HCT116 (cell line): ENCODE measurements at regions not wholly inside any gene's neighbourhood (a gene's known extent, or its start where the extent isn't known, plus 50 kb on each side); places are given as distances from the start of the nearest gene placed in this dataset.

Experiments
- ATAC-seq: fragments of 200-7000 bp; cut with Tn5 transposase; 2 replicates; pipeline ENCODE4 v1.9.1; 2020; ENCODE audit warnings: mild to moderate bottlenecking, moderate library complexity
- BruUV-seq: library from RNA; stranded (reverse); fragments of 400-500 nt; replicated peaks from 2 replicates; lab custom pipeline; 2021; lab: Mats Ljungman, UMichigan
- CTCF ChIA-PET: fragments of 300-600 bp; sonication (Branson Sonifier 250); formaldehyde crosslinking; loops from one replicate; lab custom pipeline; 2021; ENCODE audit warnings: antibody characterized with exemption; lab: Charles Lee
- POLR2A ChIA-PET: fragments of 300-600, 350-600 bp; sonication (Branson Sonifier 250); formaldehyde crosslinking; loops from one replicate; lab custom pipeline; 2021; ENCODE audit warnings: antibody characterized with exemption; lab: Charles Lee
- RAD21 ChIA-PET, 2 experiments: fragments of 300-600 bp; sonication (Branson Sonifier 250); formaldehyde crosslinking; loops; one replicate each; lab custom pipeline; 2023; ENCODE audit warnings: low total read pairs in 2 of 2; ENCODE audit not compliant: uncharacterized antibody in 2 of 2, unreplicated experiment in 2 of 2, low non-redundant PET in 1 of 2; lab: Charles Lee
- DNase-seq: peaks from one replicate; pipeline ENCODE4 v3.0.0-alpha.2; 2010; ENCODE audit warnings: low read depth, low spot score
- H2AFZ ChIP-seq: fragments of 200-600 bp; shearing (Covaris generic), sonication (generic); 2 replicates; pipeline ENCODE4 v1.6.1; 2017; ENCODE audit warnings: low read depth, mixed run types, mixed read lengths, antibody characterized with exemption, low read length; ENCODE audit not compliant: poor library complexity, severe bottlenecking
- H3K27ac ChIP-seq: 2 replicates; pipeline ENCODE4 v1.5.1; 2012; ENCODE audit warnings: low read depth, low read length
- H3K27me3 ChIP-seq: fragments of 200-600 bp; sonication (generic); 2 replicates; pipeline ENCODE4 v1.6.1; 2016; ENCODE audit warnings: mixed run types, low read length, mixed read lengths; ENCODE audit not compliant: insufficient read depth
- H3K36me3 ChIP-seq, 2 experiments: fragments of 200-500 bp in 1 of 2; fragments of 200-600 bp in 1 of 2; sonication (Bioruptor generic) in 1 of 2; sonication (generic) in 1 of 2; 2 replicates each; pipeline versions ENCODE4 v1.5.1 to v1.6.1; 2014 to 2016; ENCODE audit warnings: low read length in 2 of 2, inconsistent platforms in 1 of 2, mixed read lengths in 1 of 2, mixed run types in 1 of 2; ENCODE audit not compliant: insufficient read depth in 2 of 2, control insufficient read depth in 1 of 2
- H3K4me1 ChIP-seq, 2 experiments: fragments of 200-600 bp in 1 of 2; sonication (generic) in 1 of 2; 2 replicates each; pipeline versions ENCODE4 v1.5.1 to v1.6.1; 2012 to 2017; ENCODE audit warnings: low read length in 2 of 2, inconsistent platforms in 1 of 2, mild to moderate bottlenecking in 1 of 2, mixed read lengths in 1 of 2, mixed run types in 1 of 2, moderate library complexity in 1 of 2; ENCODE audit not compliant: insufficient read depth in 2 of 2, control insufficient read depth in 1 of 2
- H3K4me2 ChIP-seq: fragments of 200-600 bp; sonication (generic); 2 replicates; pipeline ENCODE4 v1.6.1; 2017; ENCODE audit warnings: mixed run types, low read length, mixed read lengths
- H3K4me3 ChIP-seq, 2 experiments: fragments of 200-600 bp in 1 of 2; sonication (generic) in 1 of 2; replicated peaks in 1 of 2; 2 replicates each; pipeline ENCODE4 v1.5.1; 2011 to 2016; ENCODE audit warnings: low read length in 2 of 2, control low read depth in 1 of 2, low read depth in 1 of 2, mild to moderate bottlenecking in 1 of 2, mixed read lengths in 1 of 2, mixed run types in 1 of 2
- H3K79me2 ChIP-seq: fragments of 200-600 bp; sonication (generic); 2 replicates; pipeline ENCODE4 v1.6.1; 2017; ENCODE audit warnings: mild to moderate bottlenecking, mixed run types, low read length, moderate library complexity, mixed read lengths; ENCODE audit not compliant: insufficient read depth
- H3K9ac ChIP-seq: fragments of 200-600 bp; sonication (generic); 2 replicates; pipeline ENCODE4 v1.6.1; 2016; ENCODE audit warnings: low read length, mixed read lengths
- H3K9me2 ChIP-seq: fragments of 200-600 bp; sonication (generic), shearing (Covaris generic); 2 replicates; pipeline ENCODE4 v1.6.1; 2017; ENCODE audit warnings: mixed run types, mild to moderate bottlenecking, moderate library complexity; ENCODE audit not compliant: insufficient read depth
- H3K9me3 ChIP-seq, 2 experiments: fragments of 200-500 bp in 1 of 2; fragments of 200-600 bp in 1 of 2; sonication (Bioruptor generic) in 1 of 2; sonication (generic) in 1 of 2; 2 replicates each; pipeline ENCODE4 v1.6.1; 2014 to 2017; ENCODE audit warnings: low read length in 2 of 2, mixed read lengths in 2 of 2, inconsistent platforms in 1 of 2, low read depth in 1 of 2, mild to moderate bottlenecking in 1 of 2, mixed run types in 1 of 2, moderate library complexity in 1 of 2; ENCODE audit not compliant: control insufficient read depth in 1 of 2, insufficient read depth in 1 of 2
- H4K20me1 ChIP-seq: fragments of 200-600 bp; sonication (generic), shearing (Covaris generic); 2 replicates; pipeline ENCODE4 v1.6.1; 2017; ENCODE audit warnings: mixed run types, mild to moderate bottlenecking, moderate library complexity; ENCODE audit not compliant: insufficient read depth
- ATF3 ChIP-seq: IDR thresholded peaks from 2 replicates; pipeline ENCODE4 v1.6.1; 2012
- CEBPB ChIP-seq: IDR thresholded peaks from 2 replicates; pipeline ENCODE4 v1.6.1; 2012; ENCODE audit warnings: low read depth
- EZH2phosphoT487 ChIP-seq: fragments of 200-600 bp; IDR thresholded peaks from 2 replicates; pipeline ENCODE4 v1.6.1; 2018; ENCODE audit warnings: antibody characterized with exemption, borderline replicate concordance
- FOSL1 ChIP-seq: IDR thresholded peaks from 2 replicates; pipeline ENCODE4 v1.6.1; 2012; ENCODE audit warnings: low read depth
- JUND ChIP-seq: IDR thresholded peaks from 2 replicates; pipeline ENCODE4 v1.6.1; 2012
- POLR2A ChIP-seq: IDR thresholded peaks from 2 replicates; pipeline ENCODE4 v1.7.0; 2011; ENCODE audit warnings: borderline replicate concordance; ENCODE audit not compliant: insufficient read depth, insufficient read length; ENCODE audit errors: extremely low read depth
- POLR2AphosphoS5 ChIP-seq: IDR thresholded peaks from 2 replicates; pipeline ENCODE4 v1.6.1; 2011; ENCODE audit warnings: mild to moderate bottlenecking, low read depth, low read length, moderate library complexity
- REST ChIP-seq: IDR thresholded peaks from 2 replicates; pipeline ENCODE4 v1.6.1; 2012; ENCODE audit warnings: low read depth
- SIN3A ChIP-seq: IDR thresholded peaks from 2 replicates; pipeline ENCODE4 v1.6.1; 2012; ENCODE audit warnings: low read depth
- SP1 ChIP-seq: IDR thresholded peaks from 2 replicates; pipeline ENCODE4 v1.6.1; 2012; ENCODE audit warnings: low read depth
- SRF ChIP-seq: IDR thresholded peaks from 2 replicates; pipeline ENCODE4 v1.6.1; 2012; ENCODE audit warnings: low read depth
- ZBTB33 ChIP-seq: IDR thresholded peaks from 2 replicates; pipeline ENCODE4 v1.6.1; 2011; ENCODE audit warnings: mild to moderate bottlenecking, low read length, moderate library complexity; ENCODE audit not compliant: insufficient replicate concordance; ENCODE audit errors: extremely low read depth
- ZNF274 ChIP-seq: fragments of 200-500 bp; sonication (Bioruptor generic); IDR thresholded peaks from 2 replicates; pipeline ENCODE4 v1.6.1; 2014; ENCODE audit warnings: mild to moderate bottlenecking, low read depth, low read length, inconsistent platforms
- intact Hi-C: fragments of 100-400 bp; cut with micrococcal nuclease; formaldehyde crosslinking; loops from 2 replicates; pipeline ENCODE4 v1.10.0; 2022

- CTCF ChIA-PET = no interaction called here
- ATAC-seq (no peak), DNase-seq (no peak)
Measured at GRCh38 chr10:3408603-3409365, 236.2 kb upstream of the PITRM1 start.

More at GRCh38 chr10:3408603-3409365, 236.2 kb upstream of the PITRM1 start:
- Histone ChIP-seq H2AFZ (no peak overlapping the region), H3K4me1 (no peaks in the 10 kb centered on the region), H3K4me2 (no peak overlapping the region), H3K36me3 (no peaks in the 10 kb centered on the region), H3K9ac (no peak overlapping the region), H3K9me3 (no peaks in the 10 kb centered on the region), H3K27me3 (no peaks in the 10 kb centered on the region), H3K4me3 (no peak overlapping the region), H3K9me2 (no peaks in the 10 kb centered on the region), H3K79me2 (no peaks in the 10 kb centered on the region), H3K27ac (no peak overlapping the region), H4K20me1 (no peaks in the 10 kb centered on the region)
- POLR2A ChIA-PET = no interaction called here
- intact Hi-C loops = no loop called here
- TF ChIP-seq SP1 = no peak
- no peak for TF ChIP-seq ZBTB33
- no peak for TF ChIP-seq FOSL1
- no peak for TF ChIP-seq ZNF274
- no peak for TF ChIP-seq SRF
- TF ChIP-seq SIN3A = no peak
- no peak for TF ChIP-seq POLR2A
- TF ChIP-seq REST = no peak
- TF ChIP-seq ATF3 = no peak
- TF ChIP-seq POLR2AphosphoS5 = no peak
- TF ChIP-seq CEBPB = no peak
- no peak for TF ChIP-seq EZH2phosphoT487
- TF ChIP-seq JUND = no peak
- RAD21 ChIA-PET = no interaction called here
- BruUV-seq = no TSS peak
